OCI-LY7 (cell line): ENCODE measurements at regions not wholly inside any gene's neighbourhood (a gene's known extent, or its start where the extent isn't known, plus 50 kb on each side); places are given as distances from the start of the nearest gene placed in this dataset.
"Not testable (repeated sequence)": the region's sequence is repeated elsewhere in the genome, so short reads cannot be mapped to it uniquely, and the experiment has no call there.

Source experiments
- BruUV-seq: library from RNA; stranded (reverse); fragments of 400-500 nt; replicated peaks from 2 replicates; lab custom pipeline; 2021; lab: Mats Ljungman, UMichigan
- CTCF ChIA-PET: fragments of 300-600 bp; sonication (Branson Sonifier 250); formaldehyde crosslinking; loops from one replicate; lab custom pipeline; 2022; ENCODE audit warnings: antibody characterized with exemption; ENCODE audit not compliant: unreplicated experiment; lab: Charles Lee
- POLR2A ChIA-PET: fragments of 300-600 bp; sonication (Branson Sonifier 250); formaldehyde crosslinking; loops from one replicate; lab custom pipeline; 2022; ENCODE audit warnings: antibody characterized with exemption; lab: Charles Lee
- DNase-seq: peaks from one replicate; pipeline ENCODE4 v3.0.0-alpha.2; 2015; ENCODE audit warnings: low spot score
- H2AFZ ChIP-seq: fragments of 200-600 bp; sonication (generic), shearing (Covaris generic); 2 replicates; pipeline ENCODE4 v1.6.1; 2014; ENCODE audit warnings: mild to moderate bottlenecking, antibody characterized with exemption, low read length, moderate library complexity
- H3K27ac ChIP-seq: fragments of 200-600 bp; sonication (generic); 2 replicates; pipeline ENCODE4 v1.5.1; 2014; ENCODE audit warnings: mixed run types, low read depth, mild to moderate bottlenecking, moderate library complexity, low read length, inconsistent platforms; ENCODE audit not compliant: poor library complexity, severe bottlenecking
- H3K36me3 ChIP-seq: fragments of 200-600 bp; sonication (generic); 2 replicates; pipeline ENCODE4 v1.6.1; 2014; ENCODE audit warnings: mild to moderate bottlenecking, antibody characterized with exemption, low read length, moderate library complexity, mixed read lengths; ENCODE audit not compliant: insufficient read depth
- H3K4me1 ChIP-seq: fragments of 200-600 bp; sonication (generic); 2 replicates; pipeline ENCODE4 v1.5.1; 2014; ENCODE audit warnings: mild to moderate bottlenecking, low read length; ENCODE audit not compliant: insufficient read depth, poor library complexity, severe bottlenecking
- H3K4me2 ChIP-seq: fragments of 200-600 bp; sonication (generic); 2 replicates; pipeline ENCODE4 v1.6.1; 2014; ENCODE audit warnings: mild to moderate bottlenecking, low read length
- H3K4me3 ChIP-seq: fragments of 200-600 bp; sonication (generic); 2 replicates; pipeline ENCODE4 v1.5.1; 2014; ENCODE audit warnings: mild to moderate bottlenecking, low read depth, low read length; ENCODE audit not compliant: poor library complexity, severe bottlenecking
- H3K79me2 ChIP-seq: fragments of 200-600 bp; sonication (generic); 2 replicates; pipeline ENCODE4 v1.6.1; 2016; ENCODE audit warnings: low read depth, mild to moderate bottlenecking, low read length, moderate library complexity, mixed read lengths; ENCODE audit not compliant: insufficient read depth
- H3K9me2 ChIP-seq: fragments of 200-600 bp; sonication (generic); 2 replicates; pipeline ENCODE4 v1.6.1; 2016; ENCODE audit warnings: mild to moderate bottlenecking, low read length, mixed read lengths; ENCODE audit not compliant: insufficient read depth
- H3K9me3 ChIP-seq: fragments of 200-600 bp; sonication (generic); 2 replicates; pipeline ENCODE4 v1.6.1; 2014; ENCODE audit warnings: mild to moderate bottlenecking, mixed run types, low read length, mixed read lengths
- H4K20me1 ChIP-seq: fragments of 200-600 bp; sonication (generic); 2 replicates; pipeline ENCODE4 v1.6.1; 2014; ENCODE audit warnings: mild to moderate bottlenecking, antibody characterized with exemption, low read length, moderate library complexity, mixed read lengths; ENCODE audit not compliant: insufficient read depth
- EZH2phosphoT487 ChIP-seq: fragments of 200-600 bp; sonication (generic); IDR thresholded peaks from 2 replicates; pipeline ENCODE4 v1.6.1; 2018; ENCODE audit warnings: low read depth, borderline replicate concordance, mild to moderate bottlenecking, mixed run types, antibody characterized with exemption, low read length, moderate library complexity, mixed read lengths
- intact Hi-C: fragments of 100-400 bp; cut with micrococcal nuclease; formaldehyde crosslinking; loops from one replicate; pipeline ENCODE4 v1.10.0; 2022; ENCODE audit not compliant: unreplicated experiment
- TF ChIP-seq, protein P1 (sequence below): fragments of 200-600 bp; sonication (generic); conservative IDR thresholded peaks from 2 replicates; pipeline ENCODE4 v1.5.1; 2014; ENCODE audit warnings: mild to moderate bottlenecking, antibody characterized with exemption, low read length, moderate library complexity, mixed read lengths

DNA sequence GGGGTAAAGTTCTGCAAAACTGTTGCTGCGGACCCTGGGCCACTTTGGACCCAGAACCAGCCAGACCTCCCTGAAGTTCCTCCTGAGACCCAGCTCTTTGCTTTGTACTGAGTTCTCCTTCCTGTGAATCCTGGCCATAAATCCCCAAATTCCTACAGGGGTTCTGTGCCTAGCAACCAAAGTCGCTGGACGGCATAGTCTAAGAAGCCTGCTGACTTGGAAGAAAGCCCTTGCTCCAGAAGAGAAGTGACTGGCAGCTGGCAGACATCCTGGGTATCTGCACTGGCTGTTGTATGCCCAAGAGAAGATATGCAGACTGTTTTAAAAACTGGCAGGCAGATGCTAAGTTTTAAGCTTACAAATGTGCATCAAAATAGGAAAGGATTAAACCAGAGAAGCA lies 99.9 kb upstream of the SLC24A4 start:
- no peaks in the 10 kb centered on the region for H3K9me3 ChIP-seq
- H2AFZ ChIP-seq, result no peak overlapping the region
- TF ChIP-seq EZH2phosphoT487, result no peak
- TF ChIP-seq, protein P1, sequence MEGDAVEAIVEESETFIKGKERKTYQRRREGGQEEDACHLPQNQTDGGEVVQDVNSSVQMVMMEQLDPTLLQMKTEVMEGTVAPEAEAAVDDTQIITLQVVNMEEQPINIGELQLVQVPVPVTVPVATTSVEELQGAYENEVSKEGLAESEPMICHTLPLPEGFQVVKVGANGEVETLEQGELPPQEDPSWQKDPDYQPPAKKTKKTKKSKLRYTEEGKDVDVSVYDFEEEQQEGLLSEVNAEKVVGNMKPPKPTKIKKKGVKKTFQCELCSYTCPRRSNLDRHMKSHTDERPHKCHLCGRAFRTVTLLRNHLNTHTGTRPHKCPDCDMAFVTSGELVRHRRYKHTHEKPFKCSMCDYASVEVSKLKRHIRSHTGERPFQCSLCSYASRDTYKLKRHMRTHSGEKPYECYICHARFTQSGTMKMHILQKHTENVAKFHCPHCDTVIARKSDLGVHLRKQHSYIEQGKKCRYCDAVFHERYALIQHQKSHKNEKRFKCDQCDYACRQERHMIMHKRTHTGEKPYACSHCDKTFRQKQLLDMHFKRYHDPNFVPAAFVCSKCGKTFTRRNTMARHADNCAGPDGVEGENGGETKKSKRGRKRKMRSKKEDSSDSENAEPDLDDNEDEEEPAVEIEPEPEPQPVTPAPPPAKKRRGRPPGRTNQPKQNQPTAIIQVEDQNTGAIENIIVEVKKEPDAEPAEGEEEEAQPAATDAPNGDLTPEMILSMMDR, result no peak
- no peak overlapping the region for H3K4me3 ChIP-seq
- ChIA-PET CTCF (interaction anchor here (0.5 kb wide), 1 partner anchor 91 kb away, joined by 3 read pairs; no protein-coding TSS in a partner anchor), POLR2A (no interaction called here)
- no peak for DNase-seq
- H3K27ac ChIP-seq, result no peak overlapping the region
- no TSS peak for BruUV-seq
- H3K4me2 ChIP-seq, result no peak overlapping the region
- no peaks in the 10 kb centered on the region for H3K79me2 ChIP-seq
- H3K4me1 ChIP-seq, result no peaks in the 10 kb centered on the region
- no peaks in the 10 kb centered on the region for H3K9me2 ChIP-seq
- no peaks in the 10 kb centered on the region for H3K36me3 ChIP-seq
- intact Hi-C loops, result no loop called here
- H4K20me1 ChIP-seq, result no peaks in the 10 kb centered on the region

DNA sequence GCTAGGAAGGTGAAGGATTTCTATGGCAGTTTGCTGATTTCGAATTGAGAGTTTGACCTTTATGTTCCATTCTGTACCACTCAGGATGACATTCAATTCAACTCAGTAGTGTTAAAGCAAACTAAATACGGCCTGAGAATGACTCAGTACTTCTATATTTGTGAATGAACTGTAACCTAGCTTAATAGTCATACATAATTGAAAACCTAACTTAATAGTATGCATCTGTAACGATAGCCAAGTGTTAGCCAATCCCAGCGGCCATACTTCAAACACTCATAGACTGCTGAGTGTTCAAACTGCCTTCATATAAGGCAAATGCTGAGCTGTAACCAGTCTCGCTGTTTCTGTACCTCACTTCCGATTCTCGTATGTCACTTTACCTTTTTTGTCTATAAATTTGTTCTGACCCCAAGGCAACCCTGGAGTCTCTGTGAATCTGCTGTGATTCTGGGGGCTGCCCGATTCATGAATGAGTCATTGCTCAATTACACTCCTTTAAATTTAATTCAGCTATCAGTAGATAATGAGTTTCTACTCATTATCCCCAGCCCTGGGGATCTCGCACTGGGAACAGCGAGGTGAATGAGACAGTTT lies 98.5 kb upstream of the SLC24A4 start:
- no peaks in the 10 kb centered on the region for H4K20me1 ChIP-seq
- ChIA-PET POLR2A (no interaction called here), CTCF (no interaction called here)
- no peak overlapping the region for H3K4me3 ChIP-seq
- H3K9me3 ChIP-seq, result no peaks in the 10 kb centered on the region
- H3K4me2 ChIP-seq, result no peak overlapping the region
- no peak overlapping the region for H2AFZ ChIP-seq
- H3K9me2 ChIP-seq, result no peaks in the 10 kb centered on the region
- DNase-seq, result no peak
- H3K4me1 ChIP-seq, result no peaks in the 10 kb centered on the region
- no TSS peak for BruUV-seq
- no peak overlapping the region for H3K27ac ChIP-seq
- intact Hi-C loops, result no loop called here
- no peak for TF ChIP-seq EZH2phosphoT487
- TF ChIP-seq, protein P1, result no peak
- H3K79me2 ChIP-seq, result no peaks in the 10 kb centered on the region
- H3K36me3 ChIP-seq, result no peaks in the 10 kb centered on the region

DNA sequence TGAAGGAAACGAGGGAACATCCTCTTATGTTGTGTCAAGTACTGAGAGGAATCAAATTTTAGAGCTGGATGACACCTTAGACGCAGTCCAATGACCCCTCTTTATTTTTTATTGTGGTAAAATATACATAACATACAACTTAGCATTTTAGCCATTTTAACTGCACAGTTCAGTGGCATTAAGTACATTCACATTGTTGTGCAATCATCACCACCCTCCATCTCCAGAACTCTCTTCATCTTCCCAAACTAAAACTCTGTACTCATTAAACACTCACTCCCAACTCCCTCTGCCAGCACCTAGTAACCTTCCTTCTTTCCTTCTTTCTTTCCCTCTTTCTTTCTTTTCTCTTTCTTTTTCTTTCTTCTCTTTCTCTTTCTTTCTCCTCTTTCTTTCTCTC lies 97.2 kb upstream of the SLC24A4 start:
- no peak for DNase-seq
- Histone ChIP-seq H3K9me2 (no peaks in the 10 kb centered on the region), H3K79me2 (no peaks in the 10 kb centered on the region), H3K36me3 (no peaks in the 10 kb centered on the region), H3K27ac (no peak overlapping the region), H3K4me1 (no peaks in the 10 kb centered on the region), H4K20me1 (no peaks in the 10 kb centered on the region), H3K9me3 (no peaks in the 10 kb centered on the region), H2AFZ (no peak overlapping the region), H3K4me2 (no peak overlapping the region), H3K4me3 (no peak overlapping the region)
- POLR2A ChIA-PET, result no interaction called here
- BruUV-seq, result no TSS peak
- CTCF ChIA-PET, result no interaction called here
- intact Hi-C loops, result no loop called here
- TF ChIP-seq EZH2phosphoT487, result no peak
- TF ChIP-seq, protein P1, result no peak

DNA sequence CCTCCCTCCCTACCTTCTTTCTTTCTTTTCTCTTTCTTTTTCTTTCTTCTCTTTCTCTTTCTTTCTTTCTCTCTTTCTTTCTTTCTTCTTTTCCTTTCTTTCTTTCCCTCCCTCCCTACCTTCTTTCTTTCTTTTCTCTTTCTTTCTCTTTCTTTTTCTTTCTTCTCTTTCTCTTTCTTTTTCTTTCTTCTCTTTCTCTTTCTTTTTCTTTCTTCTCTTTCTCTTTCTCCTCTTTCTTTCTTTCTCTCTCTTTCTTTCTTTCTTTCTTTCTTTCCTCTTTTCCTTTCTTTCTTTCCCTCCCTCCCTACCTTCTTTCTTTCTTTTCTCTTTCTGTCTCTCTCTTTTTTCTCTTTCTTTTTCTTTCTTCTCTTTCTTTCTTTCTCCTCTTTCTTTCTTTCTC lies 96.8 kb upstream of the SLC24A4 start:
- H3K4me1 ChIP-seq, BruUV-seq, H3K27ac ChIP-seq, H3K79me2 ChIP-seq, intact Hi-C loops, H3K36me3 ChIP-seq, POLR2A ChIA-PET, H3K9me3 ChIP-seq, DNase-seq, H4K20me1 ChIP-seq, H2AFZ ChIP-seq, H3K9me2 ChIP-seq, H3K4me3 ChIP-seq, CTCF ChIA-PET, H3K4me2 ChIP-seq: not testable (repeated sequence)
